ENCODE measurements at regions not wholly inside any gene's neighbourhood (a gene's known extent, or its start where the extent isn't known, plus 50 kb on each side); places are given as distances from the start of the nearest gene placed in this dataset.

GRCh38 chr3:56672-57071 lies 139.9 kb upstream of the CHL1 start:
- no peak for FAIRE-seq

GRCh38 chr3:59854-60253 lies 136.7 kb upstream of the CHL1 start:
- Histone ChIP-seq H3K4me2 (ENCODE audit: control insufficient read depth, extremely low read depth, insufficient read depth, low read depth, low read length) (no peak overlapping the region), H3K27me3 (ENCODE audit: control insufficient read depth, extremely low read depth, insufficient read depth, low read length) (no peaks in the 10 kb centered on the region), H3K9me3 (ENCODE audit: control insufficient read depth, low read depth, low read length) (no peaks in the 10 kb centered on the region), H3K9me1 (ENCODE audit: control insufficient read depth, extremely low read depth, insufficient read depth, low read length) (no peaks in the 10 kb centered on the region), H3K79me2 (ENCODE audit: control insufficient read depth, insufficient read depth, low read length) (no peaks in the 10 kb centered on the region), H3K4me1 (ENCODE audit: control insufficient read depth, extremely low read depth, insufficient read depth, low read length) (no peaks in the 10 kb centered on the region), H4K20me1 (ENCODE audit: control insufficient read depth, extremely low read depth, insufficient read depth, low read length) (no peaks in the 10 kb centered on the region), H3K27ac (ENCODE audit: control insufficient read depth, insufficient read depth, low read length) (no peak overlapping the region), H2AFZ (ENCODE audit: control insufficient read depth, low read length) (no peak overlapping the region), H3K4me3 (ENCODE audit: control insufficient read depth in 2 of 3, extremely low read depth in 1 of 3, insufficient read depth in 2 of 3, low read depth in 1 of 3, low read length in 3 of 3) (no peak overlapping the region), H3K9ac (ENCODE audit: control insufficient read depth, extremely low read depth, insufficient read depth, low read length) (no peak overlapping the region), H3K36me3 (ENCODE audit: control insufficient read depth in 2 of 2, extremely low read depth in 1 of 2, insufficient read depth in 2 of 2, low read length in 2 of 2) (no peaks in the 10 kb centered on the region)
- no peak for DNase-seq (ENCODE audit: low read depth, low spot score)
- no peak for FAIRE-seq
- no peak for TF ChIP-seq EZH2 (IDR thresholded peaks at IDR 0.05; ENCODE audit: low read length)
- TF ChIP-seq, protein P1, sequence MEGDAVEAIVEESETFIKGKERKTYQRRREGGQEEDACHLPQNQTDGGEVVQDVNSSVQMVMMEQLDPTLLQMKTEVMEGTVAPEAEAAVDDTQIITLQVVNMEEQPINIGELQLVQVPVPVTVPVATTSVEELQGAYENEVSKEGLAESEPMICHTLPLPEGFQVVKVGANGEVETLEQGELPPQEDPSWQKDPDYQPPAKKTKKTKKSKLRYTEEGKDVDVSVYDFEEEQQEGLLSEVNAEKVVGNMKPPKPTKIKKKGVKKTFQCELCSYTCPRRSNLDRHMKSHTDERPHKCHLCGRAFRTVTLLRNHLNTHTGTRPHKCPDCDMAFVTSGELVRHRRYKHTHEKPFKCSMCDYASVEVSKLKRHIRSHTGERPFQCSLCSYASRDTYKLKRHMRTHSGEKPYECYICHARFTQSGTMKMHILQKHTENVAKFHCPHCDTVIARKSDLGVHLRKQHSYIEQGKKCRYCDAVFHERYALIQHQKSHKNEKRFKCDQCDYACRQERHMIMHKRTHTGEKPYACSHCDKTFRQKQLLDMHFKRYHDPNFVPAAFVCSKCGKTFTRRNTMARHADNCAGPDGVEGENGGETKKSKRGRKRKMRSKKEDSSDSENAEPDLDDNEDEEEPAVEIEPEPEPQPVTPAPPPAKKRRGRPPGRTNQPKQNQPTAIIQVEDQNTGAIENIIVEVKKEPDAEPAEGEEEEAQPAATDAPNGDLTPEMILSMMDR (optimal IDR thresholded peaks at IDR 0.05 in 1 of 3, IDR thresholded peaks at IDR 0.05 in 1 of 3, conservative IDR thresholded peaks at IDR 0.05 in 1 of 3; ENCODE audit: extremely low read depth in 1 of 3, insufficient read depth in 2 of 3, low read length in 3 of 3) = no peak
- dilution Hi-C loops (cut with MboI; ENCODE audit: extremely low pct_ligation_motif_present, low sequenced_read_pairs) = no loop called here

More at GRCh38 chr3:56672-57071, 139.9 kb upstream of the CHL1 start:
- H3K9ac ChIP-seq (ENCODE audit: control insufficient read depth, extremely low read depth, insufficient read depth, low read length) = no peak overlapping the region
- H3K79me2 ChIP-seq (ENCODE audit: control insufficient read depth, insufficient read depth, low read length) = no peaks in the 10 kb centered on the region
- no peak for DNase-seq (ENCODE audit: low read depth, low spot score)
- H3K4me1 ChIP-seq (ENCODE audit: control insufficient read depth, extremely low read depth, insufficient read depth, low read length) = no peaks in the 10 kb centered on the region
- no peaks in the 10 kb centered on the region for H3K9me1 ChIP-seq (ENCODE audit: control insufficient read depth, extremely low read depth, insufficient read depth, low read length)
- H4K20me1 ChIP-seq (ENCODE audit: control insufficient read depth, extremely low read depth, insufficient read depth, low read length) = no peaks in the 10 kb centered on the region
- no peaks in the 10 kb centered on the region for H3K9me3 ChIP-seq (ENCODE audit: control insufficient read depth, low read depth, low read length)
- no peaks in the 10 kb centered on the region for H3K27me3 ChIP-seq (ENCODE audit: control insufficient read depth, extremely low read depth, insufficient read depth, low read length)
- no peak for TF ChIP-seq EZH2 (IDR thresholded peaks at IDR 0.05; ENCODE audit: low read length)
- TF ChIP-seq, protein P1 (optimal IDR thresholded peaks at IDR 0.05 in 1 of 3, IDR thresholded peaks at IDR 0.05 in 1 of 3, conservative IDR thresholded peaks at IDR 0.05 in 1 of 3; ENCODE audit: extremely low read depth in 1 of 3, insufficient read depth in 2 of 3, low read length in 3 of 3) = no peak
- H3K4me3 ChIP-seq (ENCODE audit: control insufficient read depth in 2 of 3, extremely low read depth in 1 of 3, insufficient read depth in 2 of 3, low read depth in 1 of 3, low read length in 3 of 3) = no peak overlapping the region
- H3K36me3 ChIP-seq (ENCODE audit: control insufficient read depth in 2 of 2, extremely low read depth in 1 of 2, insufficient read depth in 2 of 2, low read length in 2 of 2) = no peaks in the 10 kb centered on the region
- no peak overlapping the region for H3K27ac ChIP-seq (ENCODE audit: control insufficient read depth, insufficient read depth, low read length)
- dilution Hi-C loops (cut with MboI; ENCODE audit: extremely low pct_ligation_motif_present, low sequenced_read_pairs) = no loop called here
- H2AFZ ChIP-seq (ENCODE audit: control insufficient read depth, low read length) = no peak overlapping the region
- no peak overlapping the region for H3K4me2 ChIP-seq (ENCODE audit: control insufficient read depth, extremely low read depth, insufficient read depth, low read depth, low read length)

Data from keratinocyte (primary cell).